Left ventricle myocardium inferior (tissue), 1 donor: ENCODE measurements at regions not wholly inside any gene's neighbourhood (a gene's known extent, or its start where the extent isn't known, plus 50 kb on each side); places are given as distances from the start of the nearest gene placed in this dataset.

Source experiments
- DNase-seq: peaks from one replicate; pipeline ENCODE4 v3.0.0-alpha.2; 2020
- H3K27ac ChIP-seq: fragments of 200-600 bp; replicated peaks from 2 replicates; pipeline ENCODE4 v1.8.0; 2021
- H3K27me3 ChIP-seq: fragments of 200-600 bp; 2 replicates; pipeline ENCODE4 v1.8.0; 2021; ENCODE audit warnings: low read depth
- H3K36me3 ChIP-seq: fragments of 200-600 bp; 2 replicates; pipeline ENCODE4 v1.8.0; 2021
- H3K4me1 ChIP-seq: fragments of 200-600 bp; 2 replicates; pipeline ENCODE4 v1.8.0; 2021
- H3K4me3 ChIP-seq: fragments of 200-600 bp; 2 replicates; pipeline ENCODE4 v1.8.0; 2021; ENCODE audit warnings: mild to moderate bottlenecking, moderate library complexity
- H3K9me3 ChIP-seq: fragments of 200-600 bp; replicated peaks from 2 replicates; pipeline ENCODE4 v1.8.0; 2021
- intact Hi-C: fragments of 100-400 bp; cut with micrococcal nuclease; formaldehyde crosslinking; loops from one replicate; pipeline ENCODE4 v1.11.0; 2022
- TF ChIP-seq, protein P1 (sequence below): fragments of 200-600 bp; IDR thresholded peaks from 2 replicates; pipeline ENCODE4 v1.8.0; 2021; ENCODE audit warnings: antibody characterized with exemption, mild to moderate bottlenecking, borderline replicate concordance
- donor health status: DM: no; HTN: yes; CAD: no; lungs with severe emphysema.

DNA sequence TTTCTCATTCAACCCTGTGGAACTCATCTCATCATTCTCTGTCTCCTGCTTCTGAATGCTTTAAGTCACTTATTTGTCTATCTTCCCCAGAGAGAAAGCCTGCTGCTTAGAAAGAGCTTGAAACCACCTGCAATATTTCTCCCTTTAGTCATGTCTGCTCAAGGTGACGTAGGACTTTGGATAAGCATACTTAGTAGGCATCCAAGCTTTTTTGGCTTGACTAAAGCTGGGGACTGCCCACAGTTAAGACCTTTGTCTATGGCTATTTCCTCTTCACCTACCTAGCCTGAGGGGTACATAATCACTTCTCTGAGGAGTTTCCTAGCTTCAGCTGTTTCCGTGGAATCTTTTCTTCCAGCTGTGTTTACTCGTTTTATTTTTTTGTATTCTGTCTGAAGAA, 665.8 kb upstream of the CAMK1G start:
- H3K36me3 ChIP-seq = no peaks in the 10 kb centered on the region
- TF ChIP-seq, protein P1, sequence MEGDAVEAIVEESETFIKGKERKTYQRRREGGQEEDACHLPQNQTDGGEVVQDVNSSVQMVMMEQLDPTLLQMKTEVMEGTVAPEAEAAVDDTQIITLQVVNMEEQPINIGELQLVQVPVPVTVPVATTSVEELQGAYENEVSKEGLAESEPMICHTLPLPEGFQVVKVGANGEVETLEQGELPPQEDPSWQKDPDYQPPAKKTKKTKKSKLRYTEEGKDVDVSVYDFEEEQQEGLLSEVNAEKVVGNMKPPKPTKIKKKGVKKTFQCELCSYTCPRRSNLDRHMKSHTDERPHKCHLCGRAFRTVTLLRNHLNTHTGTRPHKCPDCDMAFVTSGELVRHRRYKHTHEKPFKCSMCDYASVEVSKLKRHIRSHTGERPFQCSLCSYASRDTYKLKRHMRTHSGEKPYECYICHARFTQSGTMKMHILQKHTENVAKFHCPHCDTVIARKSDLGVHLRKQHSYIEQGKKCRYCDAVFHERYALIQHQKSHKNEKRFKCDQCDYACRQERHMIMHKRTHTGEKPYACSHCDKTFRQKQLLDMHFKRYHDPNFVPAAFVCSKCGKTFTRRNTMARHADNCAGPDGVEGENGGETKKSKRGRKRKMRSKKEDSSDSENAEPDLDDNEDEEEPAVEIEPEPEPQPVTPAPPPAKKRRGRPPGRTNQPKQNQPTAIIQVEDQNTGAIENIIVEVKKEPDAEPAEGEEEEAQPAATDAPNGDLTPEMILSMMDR = no peak
- no peaks in the 10 kb centered on the region for H3K9me3 ChIP-seq
- intact Hi-C loops = no loop called here
- H3K4me3 ChIP-seq = no peak overlapping the region
- no peaks in the 10 kb centered on the region for H3K27me3 ChIP-seq
- no peaks in the 10 kb centered on the region for H3K4me1 ChIP-seq
- no peak for DNase-seq
- H3K27ac ChIP-seq = no peak overlapping the region

DNA sequence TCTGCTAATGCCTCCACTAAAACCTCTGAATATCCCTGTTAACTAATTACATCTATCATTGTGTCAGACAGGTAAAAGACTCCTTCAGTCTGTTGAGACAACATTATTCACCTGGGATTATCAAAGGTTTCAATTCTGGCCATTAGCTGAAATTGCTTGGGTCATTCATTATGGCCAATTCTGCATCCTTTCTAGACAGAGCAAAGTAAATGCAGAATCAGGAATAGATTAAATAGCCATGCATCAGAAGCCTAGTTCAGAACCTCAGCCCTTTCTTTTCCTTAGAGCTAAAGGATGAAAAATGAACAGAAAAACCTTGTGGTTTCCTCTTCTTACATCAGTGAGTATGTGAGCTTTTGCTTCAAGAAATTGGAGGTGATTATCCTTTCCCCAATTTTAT, 665.4 kb upstream of the CAMK1G start:
- no peaks in the 10 kb centered on the region for H3K36me3 ChIP-seq
- H3K9me3 ChIP-seq = no peaks in the 10 kb centered on the region
- H3K4me1 ChIP-seq = no peaks in the 10 kb centered on the region
- intact Hi-C loops = no loop called here
- TF ChIP-seq, protein P1 = no peak
- no peak for DNase-seq
- no peak overlapping the region for H3K4me3 ChIP-seq
- no peak overlapping the region for H3K27ac ChIP-seq
- H3K27me3 ChIP-seq = no peaks in the 10 kb centered on the region

DNA sequence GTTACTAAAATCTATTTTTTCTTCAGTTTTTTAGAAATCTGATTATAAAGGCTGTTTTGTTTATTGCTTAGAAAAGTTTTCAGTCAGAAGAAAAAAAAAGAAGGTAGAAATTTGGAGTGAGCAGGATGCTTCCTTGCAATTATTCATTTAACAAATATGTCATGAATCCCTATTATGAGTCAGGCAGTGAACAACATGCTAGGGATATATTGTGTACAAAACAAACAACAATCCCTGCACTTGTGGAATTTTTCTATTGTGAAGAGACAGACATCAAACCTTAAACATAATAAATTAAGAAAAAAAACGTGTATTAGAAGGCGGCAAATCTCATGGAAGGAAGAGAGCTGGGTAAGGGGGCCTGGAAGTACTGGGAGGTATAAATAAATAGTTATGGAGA, 664.1 kb upstream of the CAMK1G start:
- Histone ChIP-seq H3K27ac (no peak overlapping the region), H3K4me3 (no peak overlapping the region), H3K36me3 (no peaks in the 10 kb centered on the region), H3K27me3 (no peaks in the 10 kb centered on the region), H3K9me3 (no peaks in the 10 kb centered on the region), H3K4me1 (no peaks in the 10 kb centered on the region)
- intact Hi-C loops = no loop called here
- TF ChIP-seq, protein P1 = no peak
- DNase-seq = no peak

DNA sequence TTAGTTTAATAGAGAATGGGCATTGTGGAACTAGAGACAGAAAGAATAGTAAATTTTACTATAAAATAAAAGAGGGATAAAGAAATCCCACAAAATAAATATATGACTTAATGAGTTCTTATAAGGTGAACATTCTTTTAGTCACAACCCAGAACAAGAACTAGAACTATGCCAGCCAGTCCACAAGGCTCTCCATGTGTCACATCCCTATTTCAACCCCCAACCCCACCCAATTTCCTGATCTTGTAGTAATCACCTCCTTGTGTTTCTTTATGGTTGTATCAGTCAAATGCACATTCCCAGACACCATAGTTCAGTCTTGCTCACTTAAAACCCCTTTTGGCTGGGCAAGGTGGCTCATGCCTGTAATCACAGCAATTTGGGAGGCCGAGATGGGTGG, 662.3 kb upstream of the CAMK1G start:
- no peak overlapping the region for H3K4me3 ChIP-seq
- H3K27me3 ChIP-seq = peaks cover 4% of the 10 kb centered on the region
- H3K9me3 ChIP-seq = no peaks in the 10 kb centered on the region
- no peak overlapping the region for H3K27ac ChIP-seq
- no peaks in the 10 kb centered on the region for H3K36me3 ChIP-seq
- TF ChIP-seq, protein P1 = no peak
- intact Hi-C loops = no loop called here
- H3K4me1 ChIP-seq = no peaks in the 10 kb centered on the region
- DNase-seq = no peak

DNA sequence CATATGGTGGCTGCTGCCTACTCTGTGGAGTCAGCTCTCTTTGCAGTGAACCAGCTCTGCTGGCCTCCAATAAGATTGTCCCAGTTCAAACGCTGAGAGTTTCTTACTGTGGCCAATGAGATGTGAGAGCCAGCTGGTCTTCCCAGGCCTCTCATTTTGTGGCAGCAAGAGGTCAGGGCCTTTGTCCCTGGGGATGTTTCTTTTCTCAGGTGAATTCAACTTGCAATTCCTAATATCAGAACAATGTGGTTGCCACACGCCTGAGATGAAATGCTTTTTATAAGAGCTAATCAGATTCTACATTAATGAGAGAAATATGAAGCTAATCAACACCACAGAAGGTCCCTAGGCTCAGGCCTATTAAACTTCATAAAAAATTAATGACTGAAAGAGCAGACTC, 660.1 kb upstream of the CAMK1G start:
- no peak for DNase-seq
- H3K36me3 ChIP-seq = no peaks in the 10 kb centered on the region
- intact Hi-C loops = no loop called here
- no peak overlapping the region for H3K27ac ChIP-seq
- H3K4me1 ChIP-seq = no peaks in the 10 kb centered on the region
- peaks cover 4% of the 10 kb centered on the region for H3K27me3 ChIP-seq
- no peak overlapping the region for H3K4me3 ChIP-seq
- H3K9me3 ChIP-seq = peaks cover 3% of the 10 kb centered on the region
- TF ChIP-seq, protein P1 = no peak
